HepG2 (cell line): ENCODE measurements at regions not wholly inside any gene's neighbourhood (a gene's known extent, or its start where the extent isn't known, plus 50 kb on each side); places are given as distances from the start of the nearest gene placed in this dataset.

Source experiments
- FOXA1 ChIP-seq, 2 experiments: fragments of 450-650 bp in 1 of 2; sonication (generic) in 1 of 2; formaldehyde crosslinking in 1 of 2; IDR thresholded peaks; 2 replicates each; pipeline versions ENCODE4 v1.4.0 to v1.6.1; 2016 to 2020; ENCODE audit warnings: missing genetic modification reagents in 1 of 2
- HNRNPH1 ChIP-seq: fragments of 200-400 bp; formaldehyde crosslinking; optimal IDR thresholded peaks from 2 replicates; pipeline ENCODE3; 2017; ENCODE audit warnings: mild to moderate bottlenecking, low read depth, low read length
- KDM2A ChIP-seq: sonication (generic); formaldehyde crosslinking; IDR thresholded peaks from 2 replicates; pipeline ENCODE4 v1.4.0; 2020; ENCODE audit warnings: low read depth, missing genetic modification reagents, borderline replicate concordance
- MAFF ChIP-seq: IDR thresholded peaks from 2 replicates; pipeline ENCODE4 v1.6.1; 2011; ENCODE audit warnings: low read depth, low read length, improper control_type of control experiment
- MTA3 ChIP-seq: sonication (generic); formaldehyde crosslinking; IDR thresholded peaks from 2 replicates; pipeline ENCODE4 v1.4.0; 2020; ENCODE audit warnings: missing genetic modification reagents
- NCOR1 ChIP-seq: fragments of 200-600 bp; sonication (generic); IDR thresholded peaks from 2 replicates; pipeline ENCODE4 v1.7.0; 2017; ENCODE audit warnings: antibody characterized with exemption, low read length, borderline replicate concordance
- NFYC ChIP-seq: IDR thresholded peaks from 2 replicates; pipeline ENCODE4 v1.6.1; 2016; ENCODE audit warnings: missing genetic modification reagents, missing compliant biosample characterization
- PLRG1 ChIP-seq: fragments of 450-650 bp; conservative IDR thresholded peaks from 2 replicates; pipeline ENCODE4 v1.6.1; 2016
- SRF ChIP-seq: IDR thresholded peaks from 2 replicates; pipeline ENCODE4 v1.6.1; 2011; ENCODE audit warnings: mild to moderate bottlenecking, low read depth, low read length, moderate library complexity
- TOPORS ChIP-seq: sonication (generic); formaldehyde crosslinking; IDR thresholded peaks from 2 replicates; pipeline ENCODE4 v1.8.0; 2023; ENCODE audit warnings: mild to moderate bottlenecking, missing genetic modification reagents
- ZNF235 ChIP-seq: sonication (generic); formaldehyde crosslinking; IDR thresholded peaks from 2 replicates; pipeline ENCODE4 v1.8.1; 2023; ENCODE audit warnings: mild to moderate bottlenecking, missing genetic modification reagents, borderline replicate concordance
- ZNF44 ChIP-seq: sonication (generic); formaldehyde crosslinking; IDR thresholded peaks from 2 replicates; pipeline ENCODE4 v1.5.1; 2020; ENCODE audit warnings: mild to moderate bottlenecking, missing genetic modification reagents
- ZNF512B ChIP-seq: sonication (generic); formaldehyde crosslinking; IDR thresholded peaks from 2 replicates; pipeline ENCODE4 v1.5.1; 2020; ENCODE audit warnings: missing genetic modification reagents, mild to moderate bottlenecking, borderline replicate concordance
- ZNF543 ChIP-seq: sonication (generic); formaldehyde crosslinking; IDR thresholded peaks from 2 replicates; pipeline ENCODE4 v1.4.0; 2020; ENCODE audit warnings: mild to moderate bottlenecking, missing genetic modification reagents
- ZNF672 ChIP-seq: sonication (generic); formaldehyde crosslinking; IDR thresholded peaks from 2 replicates; pipeline ENCODE4 v1.8.1; 2022; ENCODE audit warnings: missing genetic modification reagents
- TF ChIP-seq, protein P1 (sequence below): sonication (generic); formaldehyde crosslinking; IDR thresholded peaks from 2 replicates; pipeline ENCODE4 v1.4.0; 2020; ENCODE audit warnings: missing genetic modification reagents
- TF ChIP-seq, protein P2 (sequence below): sonication (generic); formaldehyde crosslinking; IDR thresholded peaks from 2 replicates; pipeline ENCODE4 v1.5.1; 2020; ENCODE audit warnings: missing genetic modification reagents, mild to moderate bottlenecking, borderline replicate concordance
- TF ChIP-seq, protein P3 (sequence below): sonication (generic); formaldehyde crosslinking; IDR thresholded peaks from 2 replicates; pipeline ENCODE4 v1.8.1; 2022; ENCODE audit warnings: mild to moderate bottlenecking, missing genetic modification reagents
- TF ChIP-seq, protein P4 (sequence below): IDR thresholded peaks from 2 replicates; pipeline ENCODE4 v1.6.1; 2018; ENCODE audit warnings: missing genetic modification reagents

GRCh38 chr14:61102549-61103466 lies 121.8 kb downstream of the SLC38A6 start (continued):
- peak; percentile 82; the same call in 1 of the 2 replicates for TF ChIP-seq NCOR1
- TF ChIP-seq MTA3, result no peak
- TF ChIP-seq ZNF44 (CRISPR knock-in tag), result peak; percentile 75; the same call in 1 of the 2 replicates
- TF ChIP-seq, protein P1, sequence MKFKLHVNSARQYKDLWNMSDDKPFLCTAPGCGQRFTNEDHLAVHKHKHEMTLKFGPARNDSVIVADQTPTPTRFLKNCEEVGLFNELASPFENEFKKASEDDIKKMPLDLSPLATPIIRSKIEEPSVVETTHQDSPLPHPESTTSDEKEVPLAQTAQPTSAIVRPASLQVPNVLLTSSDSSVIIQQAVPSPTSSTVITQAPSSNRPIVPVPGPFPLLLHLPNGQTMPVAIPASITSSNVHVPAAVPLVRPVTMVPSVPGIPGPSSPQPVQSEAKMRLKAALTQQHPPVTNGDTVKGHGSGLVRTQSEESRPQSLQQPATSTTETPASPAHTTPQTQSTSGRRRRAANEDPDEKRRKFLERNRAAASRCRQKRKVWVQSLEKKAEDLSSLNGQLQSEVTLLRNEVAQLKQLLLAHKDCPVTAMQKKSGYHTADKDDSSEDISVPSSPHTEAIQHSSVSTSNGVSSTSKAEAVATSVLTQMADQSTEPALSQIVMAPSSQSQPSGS, result peak; percentile 92
- TF ChIP-seq ZNF512B (CRISPR knock-in tag), result peak; percentile 93; the same call in 1 of the 2 replicates
- TF ChIP-seq ZNF543 (CRISPR knock-in tag), result no peak; the same call in 1 of the 2 replicates
- peak; percentile 81 for TF ChIP-seq KDM2A (CRISPR knock-in tag)
- TF ChIP-seq, protein P2, sequence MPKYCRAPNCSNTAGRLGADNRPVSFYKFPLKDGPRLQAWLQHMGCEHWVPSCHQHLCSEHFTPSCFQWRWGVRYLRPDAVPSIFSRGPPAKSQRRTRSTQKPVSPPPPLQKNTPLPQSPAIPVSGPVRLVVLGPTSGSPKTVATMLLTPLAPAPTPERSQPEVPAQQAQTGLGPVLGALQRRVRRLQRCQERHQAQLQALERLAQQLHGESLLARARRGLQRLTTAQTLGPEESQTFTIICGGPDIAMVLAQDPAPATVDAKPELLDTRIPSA (CRISPR knock-in tag), result no peak
- TF ChIP-seq MAFF, result peak; percentile 52; the same call in 1 of the 2 replicates
- no peak; the same call in 1 of the 2 replicates for TF ChIP-seq SRF
- peak; percentile 97 for TF ChIP-seq FOXA1 (IDR thresholded peaks at IDR 0.05)
- peak; percentile 99 for TF ChIP-seq FOXA1 (CRISPR knock-in tag; IDR thresholded peaks at IDR 0.05)
- no peak for TF ChIP-seq ZNF235 (CRISPR knock-in tag)
- TF ChIP-seq PLRG1, result no peak
- TF ChIP-seq NFYC (CRISPR knock-in tag), result 0 out of 2 replicates have a peak, but pooled peaks have one; percentile 29
- TF ChIP-seq, protein P3, sequence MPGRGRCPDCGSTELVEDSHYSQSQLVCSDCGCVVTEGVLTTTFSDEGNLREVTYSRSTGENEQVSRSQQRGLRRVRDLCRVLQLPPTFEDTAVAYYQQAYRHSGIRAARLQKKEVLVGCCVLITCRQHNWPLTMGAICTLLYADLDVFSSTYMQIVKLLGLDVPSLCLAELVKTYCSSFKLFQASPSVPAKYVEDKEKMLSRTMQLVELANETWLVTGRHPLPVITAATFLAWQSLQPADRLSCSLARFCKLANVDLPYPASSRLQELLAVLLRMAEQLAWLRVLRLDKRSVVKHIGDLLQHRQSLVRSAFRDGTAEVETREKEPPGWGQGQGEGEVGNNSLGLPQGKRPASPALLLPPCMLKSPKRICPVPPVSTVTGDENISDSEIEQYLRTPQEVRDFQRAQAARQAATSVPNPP, result no peak; the same call in 1 of the 2 replicates
- TF ChIP-seq HNRNPH1, result no peak
- TF ChIP-seq TOPORS (CRISPR knock-in tag), result peak; percentile 80; the same call in 1 of the 2 replicates
- TF ChIP-seq, protein P4, sequence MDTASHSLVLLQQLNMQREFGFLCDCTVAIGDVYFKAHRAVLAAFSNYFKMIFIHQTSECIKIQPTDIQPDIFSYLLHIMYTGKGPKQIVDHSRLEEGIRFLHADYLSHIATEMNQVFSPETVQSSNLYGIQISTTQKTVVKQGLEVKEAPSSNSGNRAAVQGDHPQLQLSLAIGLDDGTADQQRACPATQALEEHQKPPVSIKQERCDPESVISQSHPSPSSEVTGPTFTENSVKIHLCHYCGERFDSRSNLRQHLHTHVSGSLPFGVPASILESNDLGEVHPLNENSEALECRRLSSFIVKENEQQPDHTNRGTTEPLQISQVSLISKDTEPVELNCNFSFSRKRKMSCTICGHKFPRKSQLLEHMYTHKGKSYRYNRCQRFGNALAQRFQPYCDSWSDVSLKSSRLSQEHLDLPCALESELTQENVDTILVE, result peak; percentile 78
- TF ChIP-seq ZNF672 (CRISPR knock-in tag), result no peak
